ENCODE measurements at regions not wholly inside any gene's neighbourhood (a gene's known extent, or its start where the extent isn't known, plus 50 kb on each side); places are given as distances from the start of the nearest gene placed in this dataset.

GRCh38 chr2:144971786-144972335 lies 451.9 kb upstream of the ZEB2 start:
- TF ChIP-seq POLR2A (IDR thresholded peaks at IDR 0.05) (no peak), CTCF (IDR thresholded peaks at IDR 0.05) (no peak)
